ENCODE measurements at regions not wholly inside any gene's neighbourhood (a gene's known extent, or its start where the extent isn't known, plus 50 kb on each side); places are given as distances from the start of the nearest gene placed in this dataset.

DNA sequence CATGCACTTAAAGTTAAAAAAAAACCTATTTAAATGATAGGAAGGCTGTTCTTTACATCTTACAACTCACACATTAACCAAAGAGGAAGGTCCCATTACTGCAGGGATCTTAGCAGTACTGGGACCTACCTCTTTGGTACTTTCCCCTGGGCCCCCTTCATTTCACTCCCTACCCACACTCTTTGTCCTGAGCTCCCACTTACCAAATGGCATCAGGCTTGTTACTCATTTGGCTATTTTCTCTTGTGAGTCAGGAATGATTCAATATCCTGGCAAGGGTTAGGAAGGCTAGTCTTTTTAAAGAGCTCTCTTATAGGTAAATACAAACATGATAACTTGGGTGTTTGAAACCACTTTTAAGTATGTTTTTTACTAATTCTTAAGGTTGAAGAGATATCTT, 117.4 kb upstream of the ELL2 start:
- no peak for DNase-seq (ENCODE audit: extremely low read depth in 1 of 2, low read depth in 1 of 2)

DNA sequence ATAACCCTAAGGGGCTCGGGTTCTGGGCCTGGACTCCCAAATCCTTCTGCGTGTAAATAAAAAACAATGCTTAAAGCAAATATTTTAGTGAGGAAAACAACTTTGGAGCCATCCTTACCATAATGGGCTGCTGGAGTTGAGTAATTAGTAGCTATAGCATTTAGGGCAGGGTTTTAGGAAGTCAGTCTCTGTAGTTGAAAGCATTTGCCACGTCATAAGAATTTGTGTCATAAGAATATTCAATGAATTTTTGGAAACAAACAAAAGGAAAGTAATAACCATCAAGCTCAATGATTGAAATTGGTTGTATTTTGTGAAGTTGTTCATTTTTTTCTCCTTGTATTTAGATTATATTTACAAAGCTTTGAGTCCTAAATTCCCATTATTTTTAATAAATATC, 114.8 kb upstream of the ELL2 start:
- DNase-seq (ENCODE audit: extremely low read depth in 1 of 2, low read depth in 1 of 2) = no peak

DNA sequence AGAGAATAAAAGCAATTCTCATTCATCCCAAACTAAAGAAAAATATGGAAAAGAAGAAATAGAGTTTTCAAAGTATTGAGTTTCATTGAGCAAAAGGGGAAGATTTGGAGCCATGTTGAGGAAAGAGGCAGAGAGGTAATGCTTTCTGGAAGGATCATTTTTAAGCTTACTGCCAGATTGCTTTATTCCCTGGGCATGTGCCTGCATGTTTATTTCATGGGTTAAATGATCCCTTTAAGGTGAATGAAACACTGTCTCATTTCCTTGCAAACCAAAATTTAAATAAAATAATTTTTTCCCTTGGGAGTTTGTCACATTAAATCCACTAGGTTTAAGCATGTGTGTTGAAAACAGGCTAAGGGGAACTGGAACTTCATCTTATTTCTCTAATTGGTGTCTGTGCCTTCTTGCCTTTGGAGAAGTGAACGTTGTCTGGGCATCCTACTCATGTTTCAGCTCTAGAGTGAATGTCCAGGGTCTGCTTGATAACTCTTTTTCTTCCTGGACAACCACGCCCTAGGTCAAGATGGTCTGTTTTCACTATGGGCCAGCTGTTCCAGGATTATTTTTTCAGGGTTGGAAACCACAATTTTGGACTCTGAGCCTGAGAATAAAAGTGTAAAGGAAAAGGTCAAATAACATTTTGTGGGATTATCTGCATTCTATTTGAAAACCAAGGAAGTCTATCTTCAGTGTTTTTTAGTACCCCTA, 114.1 kb upstream of the ELL2 start:
- no peak for DNase-seq (ENCODE audit: extremely low read depth in 1 of 2, low read depth in 1 of 2)

DNA sequence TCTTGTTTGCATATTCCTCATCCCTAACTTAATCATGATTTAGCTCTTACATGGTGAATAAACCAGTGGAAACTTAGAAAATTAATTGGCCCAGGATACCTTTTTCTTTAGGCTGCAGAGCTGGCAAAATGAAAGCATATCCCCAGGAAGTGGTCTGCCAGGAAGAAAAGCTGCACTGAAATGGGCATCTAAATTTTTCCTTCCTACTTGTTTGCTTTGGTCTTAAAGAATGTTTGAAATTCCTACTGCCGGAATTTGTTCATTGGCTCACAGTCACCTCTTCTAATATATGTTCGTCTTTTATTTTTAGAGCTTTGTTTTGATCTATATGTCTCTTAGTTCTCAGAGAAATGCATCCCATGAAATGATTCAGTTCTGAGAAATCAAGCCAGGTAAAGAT, 113.2 kb upstream of the ELL2 start:
- no peak for DNase-seq (ENCODE audit: extremely low read depth in 1 of 2, low read depth in 1 of 2)

DNA sequence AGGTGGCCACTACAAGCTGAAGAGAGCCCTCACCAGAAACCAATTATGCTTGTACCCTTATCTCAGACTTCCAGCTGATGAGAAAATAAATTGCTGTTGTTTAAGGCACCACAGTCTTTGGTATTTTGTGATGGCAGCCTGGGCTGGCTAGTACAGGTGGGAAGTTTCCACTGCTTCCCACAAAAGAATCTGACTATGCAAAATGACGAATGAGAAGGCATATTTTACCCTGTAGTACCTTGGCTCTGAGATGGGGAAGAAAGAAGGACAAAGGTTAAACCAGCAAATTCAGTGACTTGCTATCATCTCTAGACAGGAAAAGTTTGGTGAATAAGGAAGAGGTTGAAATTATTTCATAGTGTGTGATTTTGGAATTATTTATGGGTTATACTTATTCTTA, 112.8 kb upstream of the ELL2 start:
- DNase-seq (ENCODE audit: extremely low read depth in 1 of 2, low read depth in 1 of 2) = no peak

DNA sequence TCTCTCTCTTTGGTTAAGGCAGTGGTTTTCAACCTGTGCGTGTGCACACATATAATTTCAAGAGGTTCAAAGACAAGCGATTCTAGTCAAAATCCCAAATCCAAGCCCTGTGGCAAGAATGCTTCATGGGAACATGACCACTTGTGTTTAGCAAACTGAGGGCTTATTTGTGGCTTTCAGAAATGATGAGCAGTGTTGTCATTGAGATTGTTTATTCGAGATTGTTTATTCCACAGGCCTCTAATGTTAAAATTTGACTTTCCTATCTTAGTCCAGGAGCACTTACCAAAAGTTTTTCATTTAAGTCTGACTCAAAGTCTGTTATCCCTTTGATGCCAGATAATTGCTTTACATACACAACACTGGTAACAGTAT, 111.1 kb upstream of the ELL2 start:
- DNase-seq (ENCODE audit: extremely low read depth in 1 of 2, low read depth in 1 of 2) = no peak

DNA sequence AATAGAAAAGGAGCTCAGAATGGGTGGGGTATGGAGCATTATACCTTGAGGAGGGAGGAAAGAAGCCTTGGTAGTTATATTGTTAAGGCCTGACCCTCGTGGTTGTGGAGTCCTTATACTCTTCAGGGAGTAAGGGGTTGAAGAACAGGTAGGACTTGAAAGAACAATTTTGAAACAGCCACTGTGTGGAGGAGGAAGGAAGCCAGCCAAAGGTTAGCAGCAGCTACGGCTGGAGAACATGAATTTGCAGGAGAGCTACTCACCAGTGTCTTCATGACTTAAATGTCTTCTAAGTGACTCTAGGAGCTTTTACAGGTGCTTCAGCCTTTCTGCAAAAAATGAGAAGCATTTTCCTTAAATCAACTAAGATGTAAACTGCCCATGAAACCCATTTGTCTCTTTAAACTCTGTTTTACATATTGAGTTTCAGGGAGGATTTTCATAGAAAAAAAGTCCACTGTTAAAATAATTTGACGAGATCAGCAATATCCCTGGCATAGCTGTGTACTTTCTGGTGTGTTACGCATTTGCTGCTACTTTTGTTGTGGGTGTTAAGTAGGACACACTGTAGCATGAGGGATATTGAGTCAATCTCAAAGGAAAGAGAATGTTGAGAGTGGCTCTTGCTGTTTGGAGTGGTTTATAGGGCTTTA, 110.6 kb upstream of the ELL2 start:
- no peak for DNase-seq (ENCODE audit: extremely low read depth in 1 of 2, low read depth in 1 of 2)

DNA sequence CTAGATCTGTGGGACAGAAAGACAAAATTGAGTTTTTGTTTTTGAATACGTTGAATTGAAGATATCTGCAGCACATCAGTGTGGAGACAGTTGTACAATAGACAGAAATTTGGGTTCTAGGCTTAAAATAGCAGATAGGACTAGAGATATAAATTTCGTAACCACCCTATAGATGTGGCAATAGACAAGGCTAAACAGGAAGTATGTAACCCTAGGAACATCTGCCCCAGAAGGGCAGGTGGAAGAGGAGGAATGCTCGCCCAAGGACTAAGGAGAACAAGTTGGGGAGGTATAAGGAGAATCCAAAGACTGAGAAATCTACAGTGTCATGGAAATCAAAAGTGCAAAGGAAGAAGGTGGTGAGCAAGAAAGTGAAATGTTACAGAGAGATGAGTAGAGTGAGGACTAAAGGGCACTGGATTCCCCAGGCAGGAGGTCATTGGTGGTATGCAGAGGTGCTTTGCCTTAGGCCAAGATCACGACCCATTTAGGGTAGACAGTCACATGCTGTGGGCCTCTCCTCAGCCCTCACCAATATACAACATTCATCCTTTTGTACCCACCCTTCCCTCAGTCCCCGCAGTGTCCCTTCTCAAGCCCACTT, 109.1 kb upstream of the ELL2 start:
- DNase-seq (ENCODE audit: extremely low read depth in 1 of 2, low read depth in 1 of 2) = no peak

DNA sequence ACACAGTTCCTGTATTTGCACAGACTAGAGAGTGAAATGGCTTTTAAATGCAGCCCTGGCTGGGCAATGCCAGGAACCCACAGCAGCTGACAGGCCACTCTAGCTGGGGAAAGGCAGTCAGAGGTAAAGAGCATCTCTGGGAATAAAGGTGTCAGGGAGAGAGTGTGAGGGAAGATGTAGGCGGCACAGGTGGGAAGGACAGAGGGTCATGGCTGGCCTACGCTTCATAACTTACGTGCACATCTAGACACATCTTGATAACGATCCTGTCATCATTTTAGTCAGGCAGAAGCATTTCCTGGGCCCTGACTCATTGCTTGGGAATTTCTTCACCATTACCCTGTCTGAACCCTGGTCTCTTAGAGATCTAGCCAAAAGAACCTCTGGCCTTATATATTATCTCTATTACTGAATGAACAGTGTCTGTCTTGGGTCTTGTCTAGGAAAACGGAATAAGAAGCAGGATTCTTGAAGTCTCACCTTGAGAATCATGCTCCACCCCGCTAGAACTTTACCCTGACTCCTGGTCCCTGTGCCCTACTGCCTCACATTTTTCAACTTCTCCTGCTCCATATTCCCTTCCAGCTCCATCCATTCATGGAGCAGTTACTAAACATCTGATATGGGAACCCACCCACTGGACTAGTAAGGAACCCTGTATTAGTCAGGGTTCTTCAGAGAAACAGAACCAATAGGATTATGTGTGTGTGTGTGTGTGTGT, 106.4 kb upstream of the ELL2 start:
- no peak for DNase-seq (ENCODE audit: extremely low read depth in 1 of 2, low read depth in 1 of 2)

DNA sequence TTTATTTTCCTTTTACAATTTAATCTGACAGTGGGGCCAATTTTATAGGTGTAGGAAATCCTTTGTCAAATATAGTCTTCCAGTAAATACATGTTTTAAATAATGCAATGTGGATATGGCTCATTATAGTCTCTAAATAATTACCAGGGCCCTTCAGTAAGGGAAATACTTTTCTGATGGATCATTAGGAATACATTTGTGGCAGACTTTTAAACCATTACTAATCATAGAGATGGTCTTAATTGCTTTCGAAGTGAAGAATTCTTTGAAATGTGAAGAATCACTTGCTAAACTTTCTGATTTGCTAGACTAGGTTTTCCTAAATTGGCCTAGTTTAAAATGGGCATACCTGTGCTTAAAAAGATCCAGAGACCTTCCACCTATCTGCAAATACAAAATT, 105.6 kb upstream of the ELL2 start:
- DNase-seq (ENCODE audit: extremely low read depth in 1 of 2, low read depth in 1 of 2) = no peak

DNA sequence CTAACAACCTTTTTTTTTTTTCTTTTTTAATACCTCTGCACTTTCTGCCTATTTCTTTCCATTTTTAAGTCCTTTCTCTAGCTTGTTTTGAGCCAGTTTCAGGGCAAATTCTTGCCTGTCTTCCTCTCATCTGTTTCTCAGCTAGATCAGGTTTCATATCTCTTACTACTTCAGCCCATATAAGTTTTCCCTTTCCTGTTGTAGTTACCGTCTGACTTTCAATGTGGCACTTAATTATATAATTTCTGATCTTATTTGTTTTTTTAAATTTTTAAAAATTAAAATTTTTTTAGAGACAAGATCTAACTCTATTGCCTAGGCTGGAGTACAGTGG, 104.7 kb upstream of the ELL2 start:
- no peak for DNase-seq (ENCODE audit: extremely low read depth in 1 of 2, low read depth in 1 of 2)

DNA sequence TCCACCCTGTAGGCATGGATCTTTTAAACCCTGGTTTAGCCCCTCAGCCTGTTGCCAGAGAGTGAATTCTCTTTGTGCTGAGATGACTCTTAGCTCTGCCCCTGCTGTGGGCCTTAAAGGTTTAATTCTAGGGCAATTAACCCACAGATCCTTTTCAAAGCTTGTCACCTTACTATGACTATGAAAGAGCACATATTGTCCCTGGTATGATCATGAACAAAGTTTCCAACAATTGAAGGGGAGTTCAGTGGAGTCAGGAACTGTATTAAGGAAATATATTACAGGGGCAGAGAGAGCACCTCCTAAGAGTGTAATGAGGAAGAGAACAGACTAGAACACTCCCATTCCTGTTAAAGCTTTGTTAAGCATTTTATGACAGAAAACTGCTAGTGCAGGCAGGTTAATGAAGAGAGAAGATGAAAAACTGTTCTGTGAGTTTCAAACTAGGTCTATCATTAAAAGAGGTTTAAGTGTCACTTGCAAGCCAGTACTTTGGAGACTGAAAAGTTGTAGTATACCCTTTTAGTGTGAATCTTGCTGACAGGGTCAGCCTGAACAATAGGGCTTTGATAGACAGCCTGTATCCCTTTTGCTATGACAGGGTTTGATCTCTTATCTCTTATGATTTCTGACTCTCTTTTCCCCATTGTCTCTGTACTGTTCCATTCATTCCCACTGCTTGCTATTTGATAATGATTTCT, 104.2 kb upstream of the ELL2 start:
- DNase-seq (ENCODE audit: extremely low read depth in 1 of 2, low read depth in 1 of 2) = no peak

DNA sequence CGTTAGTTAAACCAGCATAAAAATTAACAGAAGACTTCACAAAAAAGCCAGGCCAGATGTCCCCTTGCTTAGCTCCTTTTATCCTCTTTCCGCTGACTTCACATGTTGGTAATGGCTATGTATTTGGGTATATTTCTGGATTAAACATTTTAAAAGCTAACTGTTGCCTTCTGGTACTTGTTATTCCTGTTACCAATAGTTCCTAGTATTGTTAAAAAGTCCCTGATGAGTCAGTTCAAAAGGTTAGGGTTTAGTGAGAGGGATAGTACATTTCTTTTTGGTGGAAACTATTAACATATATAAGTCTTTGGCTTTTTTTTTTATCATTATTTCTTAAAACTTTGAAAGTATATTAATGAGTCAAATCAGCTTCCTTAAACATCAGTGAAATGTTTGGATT, 103.2 kb upstream of the ELL2 start:
- no peak for DNase-seq (ENCODE audit: extremely low read depth in 1 of 2, low read depth in 1 of 2)

DNA sequence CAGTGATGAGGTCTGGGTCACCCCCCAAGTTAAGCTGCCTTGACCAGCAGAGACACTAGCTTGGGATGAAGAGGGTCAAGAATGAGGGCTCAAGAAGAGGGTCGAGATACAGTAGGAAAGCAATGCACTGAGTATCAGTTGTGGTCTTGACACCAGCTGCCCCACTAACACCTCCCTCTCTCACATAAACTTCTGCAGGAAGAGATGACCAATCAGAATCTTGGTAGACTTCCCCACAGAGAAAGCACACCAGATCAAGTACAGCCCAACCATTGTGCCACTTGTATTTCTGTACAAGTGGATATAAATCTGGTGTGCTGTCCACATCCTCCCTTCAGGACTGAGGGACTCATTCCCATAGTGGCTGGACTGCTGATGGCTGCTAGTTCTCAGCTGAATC, 101.2 kb upstream of the ELL2 start:
- no peak for DNase-seq (ENCODE audit: extremely low read depth in 1 of 2, low read depth in 1 of 2)

DNA sequence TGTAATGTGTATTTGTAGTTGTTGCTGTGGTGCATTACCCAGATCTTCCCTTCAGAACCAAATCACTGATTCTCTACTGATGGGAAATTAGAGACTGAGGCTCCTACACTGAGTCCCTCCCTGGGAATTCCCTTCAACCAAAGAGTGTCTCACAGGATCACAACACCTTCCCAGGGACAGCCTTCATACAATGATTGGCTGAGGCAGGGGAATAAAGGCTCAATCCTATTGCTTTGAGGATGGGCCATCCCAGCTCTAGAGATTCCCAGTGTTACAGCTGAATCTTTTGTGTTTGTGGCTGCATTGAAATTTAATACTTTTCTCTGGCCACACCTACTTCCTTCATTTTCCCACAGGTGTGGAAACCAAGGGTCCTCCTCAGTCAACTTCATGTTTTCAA, 96.4 kb upstream of the ELL2 start:
- DNase-seq (ENCODE audit: extremely low read depth in 1 of 2, low read depth in 1 of 2) = no peak

DNA sequence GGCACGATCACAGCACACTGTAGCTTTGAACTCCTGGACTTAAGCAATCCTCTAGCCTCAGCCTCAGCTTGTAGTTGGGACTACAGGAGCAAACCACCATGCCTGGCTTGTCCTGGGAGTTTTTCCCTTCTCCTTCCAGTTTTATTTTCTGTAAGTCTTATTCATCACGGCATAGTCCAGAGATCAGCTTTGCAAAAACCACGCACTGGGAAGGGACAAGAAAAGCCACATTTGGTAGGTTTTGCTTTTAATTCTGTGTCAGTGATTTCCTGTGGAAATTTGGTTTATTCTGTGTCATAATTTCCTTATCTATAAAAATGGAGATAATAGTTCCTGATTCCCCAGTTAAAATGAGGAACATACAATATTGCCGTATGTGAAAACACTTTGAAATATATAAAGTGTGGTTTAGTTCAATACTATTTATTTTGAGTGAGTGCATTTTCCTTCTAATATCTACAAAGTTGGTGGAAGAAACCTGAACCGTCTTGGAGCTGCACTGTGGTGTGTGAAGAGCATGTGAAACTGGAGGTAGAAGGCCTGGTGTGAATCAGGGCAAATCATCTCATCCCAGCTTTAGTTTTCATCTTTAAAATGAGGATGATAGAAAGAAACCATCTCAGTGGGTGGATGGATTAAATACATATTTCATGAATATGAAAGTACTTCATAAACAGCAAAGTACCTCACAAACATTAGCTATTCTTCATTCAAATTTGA, 92.8 kb upstream of the ELL2 start:
- no peak for DNase-seq (ENCODE audit: extremely low read depth in 1 of 2, low read depth in 1 of 2)

DNA sequence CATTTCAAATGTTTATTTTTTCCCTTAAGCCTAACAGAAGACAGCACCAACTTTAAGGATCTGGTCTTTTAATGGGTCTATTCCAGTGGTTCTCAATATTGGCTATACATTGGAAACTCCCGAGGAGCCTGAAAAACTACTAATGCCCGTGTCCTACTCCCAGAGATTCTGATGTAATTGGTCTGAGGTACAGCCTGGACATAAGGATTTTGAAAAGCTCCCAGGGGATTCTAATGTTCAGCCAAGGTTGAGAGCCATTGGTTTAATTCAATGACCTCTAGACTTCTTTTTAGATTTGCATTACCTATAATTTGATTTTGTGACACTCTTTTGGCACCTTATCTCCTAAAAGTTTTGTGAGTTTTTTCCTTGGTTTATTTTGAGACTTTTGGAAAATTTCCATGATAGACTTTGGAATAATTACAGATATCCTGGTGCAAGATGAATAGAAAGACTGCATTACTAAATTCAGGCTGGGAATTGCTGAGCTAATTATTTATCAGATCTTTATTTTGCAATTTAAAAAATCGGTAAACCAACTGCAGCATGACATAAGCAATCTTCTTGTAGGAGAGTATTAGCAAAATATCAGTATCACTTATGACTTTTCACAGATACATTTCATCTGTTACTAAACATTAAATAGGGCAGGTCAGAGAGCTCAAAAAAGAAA, 91.5 kb upstream of the ELL2 start:
- DNase-seq (ENCODE audit: extremely low read depth in 1 of 2, low read depth in 1 of 2) = no peak

DNA sequence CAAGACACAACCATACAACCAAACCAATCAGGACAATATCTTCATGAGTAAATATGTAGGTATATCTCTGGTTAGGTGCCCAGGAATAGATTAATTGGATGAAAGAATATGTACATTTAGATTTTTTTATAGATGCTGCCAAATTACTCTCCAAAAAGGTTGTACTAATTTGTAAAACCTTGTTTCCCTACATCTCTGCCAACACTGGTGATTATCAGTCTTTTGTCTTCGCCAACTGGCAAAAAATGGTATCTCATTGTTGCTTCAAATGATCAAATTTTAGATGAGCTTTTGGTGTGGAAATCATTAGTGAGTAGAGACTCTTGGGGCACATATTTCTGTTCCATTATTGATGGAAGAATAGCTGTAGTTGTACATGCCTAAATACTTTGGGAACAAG, 90.7 kb upstream of the ELL2 start:
- DNase-seq (ENCODE audit: extremely low read depth in 1 of 2, low read depth in 1 of 2) = no peak

DNA sequence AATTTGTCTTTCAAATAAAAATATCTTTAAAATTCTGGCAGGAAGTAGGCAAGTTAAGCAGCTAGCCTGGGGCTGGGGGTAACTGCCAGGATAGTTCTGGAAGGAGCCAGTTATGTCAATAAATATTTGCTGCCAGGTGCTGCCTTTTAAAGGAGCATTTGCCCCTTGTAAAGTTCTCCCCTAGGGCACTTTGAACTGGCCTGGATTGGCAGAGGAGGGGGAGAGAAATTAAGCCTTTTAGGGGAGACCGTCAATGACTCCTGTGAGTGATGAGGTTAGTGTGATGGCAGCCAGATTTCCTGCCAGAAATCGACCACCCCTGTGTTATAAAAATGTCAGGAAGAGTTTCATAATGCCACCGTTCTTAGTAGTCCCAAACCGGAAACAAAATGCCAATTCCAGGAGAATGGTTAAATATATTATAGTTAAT, 89.8 kb upstream of the ELL2 start:
- DNase-seq (ENCODE audit: extremely low read depth in 1 of 2, low read depth in 1 of 2) = no peak

DNA sequence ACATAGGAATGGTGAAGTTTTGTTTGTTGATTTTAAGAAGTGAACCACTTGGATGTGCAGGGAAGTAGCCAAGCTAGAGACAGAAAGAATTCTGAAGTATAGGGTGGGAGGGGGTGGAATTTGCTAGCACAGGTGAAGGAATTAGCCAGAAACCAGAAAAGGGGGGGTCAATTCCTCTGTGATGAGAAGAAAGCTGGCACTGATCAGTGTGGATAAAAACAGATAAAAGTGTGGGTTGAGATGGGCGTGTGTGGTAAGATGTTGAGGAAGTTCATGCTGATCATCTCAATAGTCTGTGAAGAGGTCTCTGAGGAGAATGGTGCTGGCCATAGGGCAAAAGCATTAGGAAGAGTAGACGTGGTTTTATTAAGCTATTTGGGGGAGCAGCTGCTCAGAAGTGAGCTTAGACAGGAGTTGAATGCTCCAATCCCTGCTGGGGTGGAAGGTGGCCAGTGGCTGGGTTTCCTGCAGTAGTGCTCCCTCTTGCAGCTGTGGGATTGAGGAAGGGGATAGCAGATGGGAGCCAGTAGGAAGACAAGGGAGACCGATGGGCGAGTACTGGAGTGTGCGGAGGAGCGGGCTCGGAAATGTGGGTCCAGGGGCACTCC, 88.7 kb upstream of the ELL2 start:
- no peak for DNase-seq (ENCODE audit: extremely low read depth in 1 of 2, low read depth in 1 of 2)
